G401.6 (cell line): ENCODE measurements at regions not wholly inside any gene's neighbourhood (a gene's known extent, or its start where the extent isn't known, plus 50 kb on each side); places are given as distances from the start of the nearest gene placed in this dataset.

Source experiments
- FAIRE-seq: peaks from 2 replicates; lab custom pipeline; 2012; peaks lifted over from hg19 to GRCh38; lab: Jason Lieb, UNC

DNA sequence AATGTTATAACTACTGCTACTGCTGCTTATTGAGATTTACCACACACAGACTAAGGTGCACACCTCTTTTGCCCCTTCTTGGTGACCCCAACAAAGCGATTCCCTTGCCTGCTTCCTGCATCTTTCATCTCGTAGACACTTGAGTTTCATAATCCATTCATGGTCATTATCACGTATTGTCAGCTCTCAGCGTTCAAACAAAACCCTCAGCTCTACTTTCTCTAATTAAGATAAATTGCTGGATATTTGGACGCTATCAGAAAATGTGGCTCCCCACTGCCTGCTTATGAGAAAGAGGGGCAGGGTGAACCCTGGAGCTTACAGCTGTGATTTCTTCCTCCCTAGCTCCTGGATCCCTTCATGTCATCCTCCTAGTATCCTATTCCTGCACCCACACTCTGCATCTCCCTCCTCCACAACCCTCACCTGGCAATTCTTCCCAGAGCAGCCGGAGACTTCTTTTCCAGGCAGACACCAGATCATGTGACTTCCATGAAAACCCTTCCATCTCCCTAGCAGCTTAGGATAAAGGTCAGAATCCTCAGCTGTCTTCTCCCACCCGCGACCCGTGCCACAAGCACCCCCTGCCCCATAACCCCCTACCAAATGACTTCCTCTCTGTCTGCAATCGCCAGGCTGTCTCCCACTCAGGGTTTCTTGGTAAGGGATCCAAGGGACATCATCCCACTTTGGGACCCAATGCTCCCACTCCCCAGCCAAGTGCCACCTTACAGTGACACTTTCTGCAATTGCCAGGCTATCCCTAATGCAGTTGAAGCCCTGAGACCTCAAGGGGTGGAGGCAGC, 146.5 kb downstream of the NSG2 start:
- no peak for FAIRE-seq

DNA sequence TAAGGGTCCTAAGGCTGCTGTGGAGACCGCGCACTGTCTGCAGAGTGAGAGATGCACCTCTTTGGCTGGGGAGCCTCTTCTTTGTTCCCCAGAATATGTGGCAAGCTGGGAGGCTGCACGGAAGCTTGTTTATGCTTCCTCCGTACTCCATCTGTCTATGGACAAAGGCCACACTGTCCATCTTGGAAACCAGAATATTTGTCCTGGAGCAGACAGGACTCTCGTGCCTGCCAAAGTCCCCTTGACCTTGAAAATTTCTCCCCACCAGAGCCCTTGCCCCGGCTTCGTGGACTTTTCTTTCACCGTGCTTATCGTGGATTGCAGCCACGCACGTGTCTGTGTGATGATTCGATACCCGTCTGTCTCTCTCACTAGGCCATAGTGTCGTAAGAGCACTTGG, 147.4 kb downstream of the NSG2 start:
- FAIRE-seq = no peak

DNA sequence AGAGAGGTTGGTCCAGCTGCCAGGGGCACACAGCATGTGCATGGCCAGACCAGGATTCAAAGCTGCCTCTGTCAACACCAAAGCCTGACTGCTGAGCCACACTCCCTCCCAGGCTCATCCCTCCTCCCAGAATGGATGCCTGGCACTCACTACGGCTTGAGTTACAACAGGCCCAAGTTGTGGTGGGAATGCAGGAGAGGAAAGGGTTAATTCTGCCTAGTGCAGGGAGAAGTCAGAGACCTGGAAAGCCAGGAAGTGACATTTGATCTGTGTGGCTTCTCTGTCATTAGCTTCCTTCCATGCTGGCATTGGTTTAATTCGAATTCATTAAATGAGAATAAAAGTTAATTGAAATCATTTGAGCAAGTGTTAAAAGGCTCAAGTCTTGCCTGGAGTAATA, 150.0 kb downstream of the NSG2 start:
- no peak for FAIRE-seq

DNA sequence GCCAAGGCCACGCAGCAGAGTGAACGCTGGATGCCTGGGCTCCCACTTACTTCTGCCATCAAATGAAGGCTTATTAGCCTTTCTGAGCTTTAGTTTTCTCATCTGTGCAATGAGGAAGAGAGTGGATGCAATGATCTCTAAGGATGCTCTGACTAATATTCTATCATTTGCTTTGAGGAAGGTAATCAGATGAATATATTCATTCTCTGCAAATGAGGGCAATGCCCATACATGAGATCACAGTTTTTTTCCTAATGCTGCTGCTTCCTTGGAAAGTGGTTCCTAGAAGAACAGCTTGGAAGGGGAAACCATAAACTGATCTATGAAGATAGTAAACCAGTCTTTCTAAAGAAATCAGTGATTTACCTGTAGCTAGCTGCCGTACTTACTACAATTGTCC, 152.4 kb downstream of the NSG2 start:
- FAIRE-seq = no peak

DNA sequence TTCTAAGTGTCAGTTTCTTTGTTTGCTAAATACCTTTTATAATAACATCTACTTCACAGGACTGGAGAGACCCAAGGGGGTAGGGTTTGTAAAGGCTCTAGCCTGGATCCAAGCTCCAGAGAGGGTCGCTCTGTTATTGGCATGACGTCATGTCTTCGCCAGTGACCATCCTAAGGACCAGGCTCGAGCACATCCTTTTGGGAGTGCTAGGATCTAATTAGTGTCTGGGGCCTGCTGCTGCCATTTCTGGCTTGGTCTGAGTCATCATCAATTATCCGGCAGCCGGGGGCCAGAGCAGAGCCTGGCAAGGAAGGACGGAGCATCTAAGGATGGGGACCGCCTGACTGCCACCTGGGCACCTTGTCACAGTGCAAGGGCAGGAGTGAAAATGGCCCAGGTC, 153.0 kb downstream of the NSG2 start:
- no peak for FAIRE-seq

DNA sequence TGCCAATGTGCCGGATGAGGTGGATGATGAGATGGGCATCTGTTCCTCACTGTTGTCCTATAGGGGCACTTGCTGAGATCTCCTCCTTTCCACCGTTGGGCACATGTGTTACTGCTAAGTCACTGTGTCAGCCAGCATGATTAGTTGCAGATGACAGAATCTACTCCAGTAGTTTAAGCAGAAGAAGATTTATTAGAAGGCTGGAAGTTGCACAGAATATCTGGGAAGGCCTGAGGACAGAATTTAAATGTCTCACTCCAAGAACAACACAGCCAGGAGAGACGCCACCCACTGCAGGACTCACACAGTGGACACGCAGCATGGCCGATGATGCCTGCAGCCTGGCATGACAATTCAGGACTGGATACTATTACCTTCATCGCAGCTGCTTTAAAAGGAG, 157.5 kb downstream of the NSG2 start:
- no peak for FAIRE-seq

DNA sequence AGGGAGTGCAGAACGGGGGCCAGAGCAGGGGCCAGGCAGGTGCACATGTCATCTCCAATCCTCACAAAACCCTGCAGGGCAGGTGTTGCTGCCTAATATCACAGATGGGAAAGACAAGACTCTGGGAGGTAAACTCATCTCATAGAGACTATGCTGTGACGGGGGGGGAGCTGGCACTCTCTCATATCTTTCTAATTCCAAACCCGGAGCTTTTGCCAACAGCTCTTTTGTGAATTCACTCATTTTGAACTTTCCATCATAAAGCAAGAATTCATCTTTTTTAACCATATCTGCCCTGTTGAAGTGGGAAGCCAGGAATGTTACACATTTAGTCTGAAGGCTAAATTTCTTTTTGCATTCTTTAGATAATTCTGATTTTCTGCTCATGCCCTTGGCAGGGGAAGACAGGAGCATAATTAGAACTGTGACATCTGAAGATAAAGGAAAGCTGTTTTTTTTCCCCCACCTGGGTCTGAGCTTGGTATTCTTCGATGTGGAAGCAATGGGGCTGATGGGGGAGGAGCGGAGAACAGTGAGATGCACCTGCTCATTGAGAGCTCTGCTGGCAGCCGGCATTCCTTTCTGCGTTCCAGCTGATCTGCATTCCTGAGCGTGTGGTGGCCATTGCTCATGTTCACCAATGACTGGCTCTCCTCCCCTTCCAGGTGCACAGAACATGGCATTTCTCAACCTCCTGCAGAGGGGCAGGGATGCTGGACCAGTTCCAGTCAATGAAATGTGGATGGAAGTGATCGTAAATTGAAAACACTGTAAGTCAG, 159.2 kb downstream of the NSG2 start:
- no peak for FAIRE-seq

DNA sequence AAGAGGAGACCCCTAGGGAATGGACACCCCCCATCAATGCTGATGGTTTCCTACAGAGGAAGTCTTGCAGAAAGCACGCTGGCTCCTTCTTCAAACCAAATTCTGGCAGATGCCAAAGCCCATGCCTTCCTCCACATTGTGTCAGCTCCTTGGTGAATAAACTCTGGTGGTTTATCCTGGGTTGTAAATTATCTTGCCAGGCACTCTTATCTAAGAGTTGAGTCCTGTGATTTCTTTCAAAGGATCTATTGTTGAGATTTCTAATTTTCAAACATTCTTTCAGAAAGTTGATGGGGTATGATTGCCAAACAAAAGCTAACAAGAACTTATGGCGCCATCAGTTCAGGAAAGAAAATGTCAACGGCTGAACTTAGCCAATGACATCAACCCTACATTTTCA, 160.4 kb downstream of the NSG2 start:
- FAIRE-seq = no peak

DNA sequence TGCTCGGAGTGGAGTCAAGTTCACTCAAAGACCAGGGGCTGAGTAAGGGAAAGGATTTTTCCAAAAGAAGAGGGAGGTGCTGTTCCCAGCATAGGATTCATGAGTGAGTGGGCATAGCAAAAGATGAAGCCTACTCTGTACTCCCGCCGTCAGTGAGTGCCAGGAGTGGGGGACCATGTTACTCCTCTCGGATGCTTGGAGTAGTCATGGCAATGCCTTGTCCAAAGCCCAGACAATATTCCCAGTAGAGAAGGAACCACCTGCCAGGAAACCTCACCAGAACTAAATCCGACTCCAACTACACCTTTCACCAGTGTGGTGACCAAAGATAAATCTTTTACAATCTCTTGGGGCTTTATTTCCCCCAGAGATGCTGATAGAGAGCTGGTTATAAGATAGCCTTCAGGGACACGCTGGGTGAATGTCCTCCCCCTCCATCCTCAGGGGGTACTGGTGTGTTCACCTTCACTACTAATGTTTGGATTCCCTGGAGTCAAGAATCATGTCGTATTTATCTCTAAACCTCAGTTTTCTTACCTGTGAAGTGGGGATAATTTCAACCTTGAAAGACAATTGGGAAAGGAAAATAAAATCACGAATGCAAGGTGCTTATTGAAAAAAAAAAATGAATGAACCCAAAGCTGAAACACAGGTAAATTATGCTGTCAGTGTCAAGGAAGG, 165.2 kb downstream of the NSG2 start:
- FAIRE-seq = no peak

DNA sequence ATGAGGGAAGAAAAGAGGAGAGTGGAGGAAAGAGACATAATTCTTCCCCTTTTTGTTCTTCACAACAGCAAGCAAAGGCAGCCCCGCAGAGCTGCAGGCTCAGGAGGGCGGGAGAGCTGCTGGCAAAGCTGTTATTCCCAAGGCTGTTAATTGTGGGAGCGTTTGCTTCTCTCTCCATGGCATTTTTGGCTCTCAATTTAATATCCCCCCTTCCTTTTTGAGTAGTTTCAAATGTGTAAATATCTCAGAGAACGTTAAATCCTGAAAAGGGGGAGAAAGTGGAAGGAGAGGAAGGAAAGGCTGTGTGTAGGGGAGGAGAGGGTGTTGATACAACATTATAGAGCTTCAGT, 165.7 kb downstream of the NSG2 start:
- FAIRE-seq = no peak

DNA sequence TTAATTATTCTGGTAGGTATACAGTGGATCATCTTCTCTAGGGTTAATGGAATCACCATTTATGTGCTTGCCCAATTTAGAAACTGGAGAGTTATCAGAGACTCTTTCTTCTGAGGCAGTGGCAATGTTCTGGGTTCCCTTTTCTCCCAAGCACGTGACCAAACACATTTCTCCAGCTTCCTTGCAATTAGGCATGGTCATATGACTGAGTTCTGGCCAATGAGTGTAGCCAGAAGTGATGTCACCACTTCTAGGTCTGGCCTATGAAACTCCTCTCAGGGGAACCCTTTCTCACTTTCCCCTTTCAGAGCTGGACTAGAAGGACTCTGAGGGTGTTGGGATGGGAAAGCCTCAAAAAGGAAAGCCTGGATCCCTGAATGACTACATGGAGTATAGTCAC, 172.0 kb downstream of the NSG2 start:
- no peak for FAIRE-seq

DNA sequence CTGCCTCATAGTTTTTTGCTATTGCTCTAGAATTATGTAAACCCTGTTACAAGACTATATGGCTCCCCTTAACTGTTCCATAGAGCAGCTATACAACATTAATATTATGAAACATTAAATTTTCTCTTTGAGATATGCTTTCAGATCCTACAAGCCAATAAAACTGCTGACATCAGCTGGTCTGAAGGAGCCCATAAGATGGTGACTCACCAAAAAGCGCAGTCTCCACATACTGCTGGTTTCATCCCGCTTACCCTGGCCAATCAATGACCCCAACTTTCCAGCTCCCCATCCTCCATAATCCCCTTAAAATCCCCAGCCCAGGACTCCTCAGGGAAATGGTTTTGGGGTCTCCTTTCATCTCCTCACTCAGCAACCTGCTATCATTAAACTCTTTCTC, 172.7 kb downstream of the NSG2 start:
- no peak for FAIRE-seq

DNA sequence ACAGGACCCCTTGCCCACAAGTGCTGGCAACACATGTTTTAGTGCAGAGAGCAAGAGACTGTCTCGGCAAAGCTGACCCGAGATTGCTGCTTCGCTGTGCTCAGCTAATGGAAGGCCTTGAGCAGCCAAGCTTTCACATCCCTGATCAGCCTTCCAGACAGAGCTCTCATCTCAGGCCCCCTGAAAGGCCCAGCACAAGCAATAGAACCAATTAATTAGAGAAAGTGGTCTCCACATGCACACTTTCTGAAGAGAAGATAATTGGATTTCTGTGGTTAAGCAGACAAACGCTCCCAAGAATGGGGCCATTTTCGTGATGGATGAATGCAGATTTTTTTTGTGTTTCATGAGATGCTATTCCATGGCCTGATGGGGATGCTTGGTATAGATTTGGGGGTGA, 174.9 kb downstream of the NSG2 start:
- FAIRE-seq = no peak

DNA sequence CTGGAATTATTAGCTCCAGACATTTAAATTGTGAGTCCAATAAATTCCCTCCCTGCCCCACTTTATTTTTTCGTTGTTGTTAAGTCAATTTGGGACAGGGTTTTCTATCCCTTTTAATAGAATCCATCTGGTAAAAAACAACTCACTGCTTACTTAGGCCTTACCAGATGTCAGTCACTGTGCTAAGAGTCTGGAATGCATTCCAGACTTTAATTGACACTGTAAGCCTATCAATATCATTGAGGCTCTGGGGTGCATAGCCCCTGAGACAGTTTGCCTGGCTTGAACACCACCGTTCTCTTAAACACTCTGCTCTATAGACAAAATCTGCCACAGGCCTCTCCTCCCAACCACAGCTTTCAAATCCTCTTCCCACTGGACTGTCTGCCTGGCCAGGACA, 175.9 kb downstream of the NSG2 start:
- FAIRE-seq = no peak

DNA sequence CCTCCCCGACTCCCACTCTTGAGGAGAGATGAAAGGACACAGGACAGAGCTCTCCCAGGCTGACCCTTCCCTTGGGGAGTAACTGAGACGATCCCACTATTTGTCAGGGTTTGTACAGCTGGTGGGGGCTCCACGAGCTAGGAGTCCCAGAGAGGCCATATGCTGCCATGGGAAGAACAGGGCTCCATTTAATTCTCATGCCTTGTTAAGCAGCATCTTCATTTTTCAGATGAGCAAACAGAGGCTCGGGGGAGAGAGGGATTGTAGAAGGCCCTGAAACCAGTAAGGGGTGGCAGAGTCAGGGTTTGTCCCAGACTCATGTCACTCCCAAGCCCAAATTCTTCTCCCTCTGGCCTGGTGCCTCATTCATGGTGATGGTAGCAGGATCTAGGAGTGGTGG, 176.4 kb downstream of the NSG2 start:
- no peak for FAIRE-seq

DNA sequence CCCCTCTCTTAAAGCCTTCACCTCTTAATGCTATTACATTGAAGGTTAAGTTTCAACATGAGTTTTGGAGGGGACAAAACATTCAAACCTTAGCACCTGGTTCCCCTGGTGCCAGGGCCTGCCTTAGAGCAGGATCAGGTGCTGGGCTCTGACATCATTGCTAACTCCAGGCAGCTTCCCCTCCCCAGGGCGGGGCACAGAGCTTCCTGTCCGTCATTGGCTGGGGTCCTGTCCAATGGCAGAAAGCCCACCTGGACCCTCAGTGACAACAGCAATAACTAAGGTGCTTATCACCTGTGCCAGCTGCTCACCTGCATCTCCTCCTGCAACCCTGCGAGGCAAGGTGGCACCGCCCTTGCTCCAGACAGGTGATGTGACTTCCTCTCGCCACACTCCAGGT, 177.4 kb downstream of the NSG2 start:
- FAIRE-seq = no peak

DNA sequence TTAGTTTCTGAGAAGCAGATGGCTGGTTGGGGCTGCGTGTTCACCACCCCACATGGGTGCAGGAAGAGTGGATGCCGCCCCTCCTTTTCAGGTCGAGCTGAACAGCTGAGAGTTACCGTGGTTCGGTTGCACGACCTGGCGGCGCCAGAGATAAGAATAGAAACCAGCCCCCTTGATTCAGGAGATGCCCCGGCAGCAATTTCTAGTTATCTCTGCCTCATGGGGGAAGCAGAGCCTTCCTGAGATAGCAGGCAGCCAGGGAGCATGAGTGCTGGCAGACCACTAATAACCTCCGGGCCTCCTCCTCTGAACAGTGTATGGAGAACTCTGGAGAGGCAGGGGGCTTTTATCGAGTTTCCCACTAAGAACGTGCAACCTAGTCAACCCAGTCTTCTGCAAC, 177.8 kb downstream of the NSG2 start:
- no peak for FAIRE-seq

DNA sequence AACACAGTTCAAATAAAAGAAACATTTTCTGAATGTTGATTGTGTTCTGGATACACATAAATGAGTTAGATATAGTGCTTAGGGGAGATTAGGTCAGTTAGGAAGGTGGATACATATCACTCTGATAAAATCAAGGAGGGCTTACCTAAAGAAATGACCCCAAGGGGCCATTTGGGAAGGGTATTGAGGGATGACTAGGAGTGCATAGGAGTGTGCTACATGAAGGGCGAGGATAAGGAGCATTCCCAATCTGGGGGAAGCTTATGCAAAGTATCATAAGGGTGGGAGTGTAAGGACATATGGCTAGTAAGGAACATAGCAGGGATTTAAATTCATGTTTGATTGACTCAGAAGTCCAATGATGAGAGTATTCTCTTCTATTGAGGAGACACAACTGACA, 183.6 kb downstream of the NSG2 start:
- FAIRE-seq = no peak

DNA sequence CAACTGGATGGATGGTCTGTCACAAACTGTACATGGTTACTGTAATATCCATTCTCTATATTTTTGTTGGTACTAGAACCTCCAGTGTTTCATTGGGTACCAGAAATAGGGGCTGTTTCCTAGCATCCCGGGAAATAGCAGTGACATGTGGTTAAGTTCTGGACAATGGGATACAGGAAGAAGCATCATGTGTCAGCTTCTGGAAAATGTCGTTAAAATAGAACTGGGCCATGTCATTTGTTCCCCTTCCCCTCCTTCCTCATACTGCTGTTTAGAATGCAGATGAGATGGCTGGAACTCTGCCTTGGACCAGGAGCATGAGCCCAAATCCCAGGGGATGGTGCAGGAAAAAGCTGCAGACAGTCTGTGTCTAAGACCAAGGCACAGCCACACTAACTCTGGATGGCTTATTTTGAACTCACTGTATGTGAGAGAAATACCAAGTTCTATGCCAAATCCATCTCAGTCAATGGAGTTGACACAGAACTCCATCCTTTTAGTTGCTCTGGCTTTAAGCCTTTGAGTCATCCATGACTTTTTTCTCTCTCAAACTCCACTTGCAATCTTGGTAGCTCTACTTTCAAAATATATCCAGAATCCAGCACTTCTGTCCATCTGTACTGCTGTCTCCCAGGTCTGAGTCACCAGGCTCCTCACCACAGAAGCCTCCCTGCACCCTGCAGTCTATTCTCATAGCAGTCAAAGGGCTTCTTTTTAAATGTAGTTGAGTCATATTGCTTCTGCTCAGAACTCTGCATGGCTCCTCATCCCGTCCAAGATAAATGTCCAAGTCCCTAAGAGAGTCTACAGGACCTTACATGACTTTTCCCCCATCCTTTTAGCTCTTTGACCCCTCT, 184.2 kb downstream of the NSG2 start:
- FAIRE-seq = no peak

DNA sequence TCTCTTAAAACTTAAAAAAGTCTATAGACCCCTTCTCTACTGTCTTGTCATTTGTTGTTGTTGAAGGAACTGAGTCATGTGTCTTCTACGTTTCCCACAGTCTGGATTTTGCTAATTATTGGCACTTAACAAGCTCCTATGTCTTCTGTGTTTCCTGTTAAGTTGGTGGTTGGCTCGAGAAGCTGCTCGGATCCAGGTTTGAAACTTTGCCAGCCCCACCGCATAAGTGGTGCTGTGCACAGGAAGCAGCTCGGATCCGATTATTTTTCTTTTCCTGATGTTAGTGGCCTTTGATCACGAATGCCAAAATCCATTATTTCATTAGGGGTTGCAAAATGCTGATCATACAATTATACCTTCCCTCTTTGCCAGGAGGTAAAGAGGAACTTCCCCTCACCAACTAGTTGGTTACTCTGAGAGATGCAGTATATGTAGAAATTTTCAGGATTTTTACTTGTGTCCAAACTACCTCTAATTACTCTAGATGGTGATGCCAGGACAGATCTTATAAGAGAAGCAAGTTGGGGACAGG, 186.5 kb downstream of the NSG2 start:
- FAIRE-seq = no peak

DNA sequence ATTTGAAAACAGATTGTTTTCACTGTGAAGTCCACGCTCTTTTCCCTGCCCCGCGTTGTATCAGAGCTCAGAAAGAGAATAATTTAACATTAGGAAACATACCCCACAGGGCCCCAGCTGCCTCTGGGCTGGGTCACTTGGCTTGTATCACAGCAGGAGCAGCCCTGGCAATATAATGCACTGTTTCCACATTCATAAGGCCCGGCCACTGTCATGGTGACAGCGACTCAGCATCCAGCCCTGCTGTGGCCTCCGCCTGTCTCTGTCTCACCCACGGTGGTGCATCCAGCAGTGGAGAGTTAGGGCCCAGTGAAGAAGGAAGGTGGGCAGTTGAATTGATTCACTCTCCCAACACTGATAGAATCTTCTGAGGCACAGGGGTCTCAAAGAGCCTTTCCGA, 188.9 kb downstream of the NSG2 start:
- no peak for FAIRE-seq
